ENCODE measurements at regions not wholly inside any gene's neighbourhood (a gene's known extent, or its start where the extent isn't known, plus 50 kb on each side); places are given as distances from the start of the nearest gene placed in this dataset.

DNA sequence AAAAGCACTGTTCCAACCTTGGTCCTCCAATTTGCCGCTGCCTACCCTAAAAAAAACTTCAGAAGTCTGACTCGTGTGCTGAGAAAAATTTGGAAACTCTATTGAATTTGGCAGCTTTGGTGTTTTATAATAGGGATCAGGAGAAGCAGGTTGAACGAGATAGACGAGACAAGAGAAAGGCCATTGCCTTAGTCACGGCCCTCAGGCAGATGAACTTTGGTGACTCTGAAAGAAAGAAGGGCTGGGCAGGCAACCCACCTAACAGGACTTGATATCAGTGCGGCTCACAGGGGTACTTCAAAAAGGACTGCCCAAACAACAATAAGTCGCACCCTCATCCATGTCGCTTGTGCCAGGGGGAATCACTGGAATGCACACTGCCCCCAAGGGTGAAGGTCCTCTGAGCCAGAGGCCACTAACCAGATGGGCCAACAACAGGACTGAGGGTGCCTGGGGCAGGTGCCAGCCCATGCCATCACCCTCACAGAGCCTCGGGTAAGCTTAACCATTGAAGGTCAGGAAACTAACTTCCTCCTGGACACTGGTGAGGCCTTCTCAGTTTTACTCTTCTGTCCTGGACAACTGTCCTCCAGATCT is 102.5 kb upstream of the SSTR1 start:
- Histone ChIP-seq H3K4me1 (no peaks in the 10 kb centered on the region), H3K27me3 (no peaks in the 10 kb centered on the region), H3K9me3 (peaks cover 0 to 17% (median 8%) of the 10 kb centered on the region in 11 donors), H3K27ac (no peak overlapping the region), H3K36me3 (no peaks in the 10 kb centered on the region), H3K4me3 (no peak overlapping the region)
- peak in 1 of 8 donors; percentile 24 for ATAC-seq
- no peak for DNase-seq
- WGBS, 2 donors, result 85 to 90% methylated on average over 9 of the region's 9 CpGs
- TF ChIP-seq, protein P1, sequence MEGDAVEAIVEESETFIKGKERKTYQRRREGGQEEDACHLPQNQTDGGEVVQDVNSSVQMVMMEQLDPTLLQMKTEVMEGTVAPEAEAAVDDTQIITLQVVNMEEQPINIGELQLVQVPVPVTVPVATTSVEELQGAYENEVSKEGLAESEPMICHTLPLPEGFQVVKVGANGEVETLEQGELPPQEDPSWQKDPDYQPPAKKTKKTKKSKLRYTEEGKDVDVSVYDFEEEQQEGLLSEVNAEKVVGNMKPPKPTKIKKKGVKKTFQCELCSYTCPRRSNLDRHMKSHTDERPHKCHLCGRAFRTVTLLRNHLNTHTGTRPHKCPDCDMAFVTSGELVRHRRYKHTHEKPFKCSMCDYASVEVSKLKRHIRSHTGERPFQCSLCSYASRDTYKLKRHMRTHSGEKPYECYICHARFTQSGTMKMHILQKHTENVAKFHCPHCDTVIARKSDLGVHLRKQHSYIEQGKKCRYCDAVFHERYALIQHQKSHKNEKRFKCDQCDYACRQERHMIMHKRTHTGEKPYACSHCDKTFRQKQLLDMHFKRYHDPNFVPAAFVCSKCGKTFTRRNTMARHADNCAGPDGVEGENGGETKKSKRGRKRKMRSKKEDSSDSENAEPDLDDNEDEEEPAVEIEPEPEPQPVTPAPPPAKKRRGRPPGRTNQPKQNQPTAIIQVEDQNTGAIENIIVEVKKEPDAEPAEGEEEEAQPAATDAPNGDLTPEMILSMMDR (IDR thresholded peaks at IDR 0.05), result no peak
- intact Hi-C loops (cut with DNase I), result no loop called here

DNA sequence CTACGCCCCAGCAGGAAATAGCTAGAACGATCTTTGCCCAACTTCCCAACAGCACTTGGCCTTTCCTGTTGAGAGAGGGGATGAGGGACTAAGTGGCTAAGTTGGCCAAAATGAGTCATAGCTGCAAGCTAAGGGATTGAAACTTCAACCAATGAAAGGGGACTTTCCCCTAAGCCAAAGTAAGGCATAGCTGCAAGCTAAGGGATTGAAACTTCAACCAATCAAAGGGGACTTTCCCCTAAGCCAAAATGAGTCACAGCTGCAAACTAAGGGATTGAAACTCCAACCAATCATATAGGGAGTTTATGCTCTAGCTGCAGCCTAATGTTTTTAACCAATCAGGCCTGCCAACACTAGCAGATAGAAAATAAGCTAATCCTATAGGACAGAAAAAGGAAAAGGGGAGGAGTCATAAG is 100.5 kb upstream of the SSTR1 start:
- TF ChIP-seq, protein P1 (IDR thresholded peaks at IDR 0.05), result no peak
- Histone ChIP-seq H3K9me3 (peaks cover 0 to 8% (median 0%) of the 10 kb centered on the region in 11 donors), H3K4me1 (no peaks in the 10 kb centered on the region), H3K27ac (no peak overlapping the region), H3K4me3 (no peak overlapping the region), H3K36me3 (no peaks in the 10 kb centered on the region), H3K27me3 (no peaks in the 10 kb centered on the region)
- no peak for DNase-seq
- 67 to 76% methylated on average over 2 of the region's 2 CpGs for WGBS, 2 donors
- ATAC-seq, result no peak
- intact Hi-C loops (cut with DNase I), result no loop called here

DNA sequence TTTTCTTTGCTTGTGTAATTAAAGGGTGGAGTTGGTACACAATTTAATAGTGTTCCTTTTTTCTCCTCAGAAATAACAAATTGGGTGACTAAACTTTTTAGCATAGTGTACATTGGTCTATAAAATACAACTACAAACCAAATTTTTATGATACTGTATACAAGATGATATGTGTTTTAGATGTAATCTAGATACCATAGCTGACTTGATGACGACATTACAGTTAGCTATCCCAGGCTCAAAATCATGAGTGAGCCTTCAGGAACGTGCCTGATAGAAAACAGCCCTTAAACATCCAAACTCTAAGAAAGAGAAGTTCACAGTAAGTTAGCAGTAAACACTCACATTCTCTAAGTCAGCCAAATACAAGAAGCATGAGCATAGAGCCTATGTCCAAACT is 99.0 kb upstream of the SSTR1 start:
- H3K4me3 ChIP-seq, result no peak overlapping the region
- ATAC-seq, result no peak
- H3K36me3 ChIP-seq, result no peaks in the 10 kb centered on the region
- 62 to 67% methylated on average over 2 of the region's 2 CpGs for WGBS, 2 donors
- H3K27me3 ChIP-seq, result no peaks in the 10 kb centered on the region
- intact Hi-C loops (cut with DNase I), result no loop called here
- TF ChIP-seq, protein P1 (IDR thresholded peaks at IDR 0.05), result no peak
- H3K4me1 ChIP-seq, result no peaks in the 10 kb centered on the region
- peaks cover 0 to 8% (median 0%) of the 10 kb centered on the region in 11 donors for H3K9me3 ChIP-seq
- no peak for DNase-seq
- H3K27ac ChIP-seq, result no peak overlapping the region

DNA sequence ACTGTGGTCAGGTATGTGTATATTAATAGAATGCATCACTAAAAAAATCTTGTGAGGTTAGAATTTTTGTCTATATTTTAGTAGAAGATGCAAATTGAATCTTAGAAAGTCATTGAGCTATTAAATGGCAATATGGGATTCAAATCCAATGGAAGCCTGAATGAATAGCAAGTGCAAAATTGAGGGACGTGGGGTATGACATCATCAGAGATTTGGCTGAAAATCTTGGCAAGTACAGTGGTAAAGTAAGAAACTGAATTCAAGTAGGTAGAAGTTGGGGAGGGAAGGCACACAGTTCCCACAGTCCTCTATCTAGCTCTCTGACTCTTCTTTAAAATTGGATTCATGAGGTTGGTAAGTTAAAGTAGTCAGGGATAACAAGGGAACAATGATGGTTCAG is 97.4 kb upstream of the SSTR1 start:
- no peak for DNase-seq
- no peak overlapping the region for H3K27ac ChIP-seq
- 50 to 55% methylated on average over 1 of the region's 1 CpG for WGBS, 2 donors
- intact Hi-C loops (cut with DNase I), result no loop called here
- H3K4me1 ChIP-seq, result no peaks in the 10 kb centered on the region
- no peak overlapping the region for H3K4me3 ChIP-seq
- TF ChIP-seq, protein P1 (IDR thresholded peaks at IDR 0.05), result no peak
- ATAC-seq, result no peak
- H3K9me3 ChIP-seq, result peaks cover 0 to 8% (median 0%) of the 10 kb centered on the region in 11 donors
- H3K27me3 ChIP-seq, result no peaks in the 10 kb centered on the region
- H3K36me3 ChIP-seq, result no peaks in the 10 kb centered on the region

Data from heart right ventricle (tissue), 16 donors.